Activated CD4-positive, alpha-beta T cell treated with anti-CD3 and anti-CD28 coated beads, Interleukin-2, amount 50 U/mL, for 24 hours (primary cell): ENCODE measurements at regions not wholly inside any gene's neighbourhood (a gene's known extent, or its start where the extent isn't known, plus 50 kb on each side); places are given as distances from the start of the nearest gene placed in this dataset.
A peak's percentile ranks its signal among the peaks of the same experiment; 100 is the strongest.

Experiments used
- DNase-seq, 2 donors: peaks; one replicate each; pipeline ENCODE4 v3.0.0-alpha.2; 2020; ENCODE audit warnings: low read depth in 1 of 2, low spot score in 1 of 2

DNA sequence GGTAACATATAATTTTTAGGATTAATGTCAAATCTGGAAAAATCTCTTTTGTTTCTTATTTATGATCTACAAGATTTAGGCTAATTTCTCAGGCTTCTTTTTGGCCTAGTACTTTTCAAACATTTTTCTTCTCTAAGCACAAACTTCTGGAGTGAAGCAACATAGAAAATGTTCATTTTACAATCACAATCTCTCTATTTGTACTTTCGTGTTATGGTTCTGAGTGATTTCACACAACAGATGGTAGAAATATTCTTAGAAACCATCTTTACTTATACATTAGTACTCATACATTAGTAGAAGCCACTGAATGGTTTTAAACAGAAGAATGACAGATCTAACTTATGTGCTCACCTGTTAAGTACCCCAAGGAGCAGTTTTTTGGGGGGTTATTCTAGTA lies 106.3 kb upstream of the ANO3 start:
- DNase-seq: no peak

DNA sequence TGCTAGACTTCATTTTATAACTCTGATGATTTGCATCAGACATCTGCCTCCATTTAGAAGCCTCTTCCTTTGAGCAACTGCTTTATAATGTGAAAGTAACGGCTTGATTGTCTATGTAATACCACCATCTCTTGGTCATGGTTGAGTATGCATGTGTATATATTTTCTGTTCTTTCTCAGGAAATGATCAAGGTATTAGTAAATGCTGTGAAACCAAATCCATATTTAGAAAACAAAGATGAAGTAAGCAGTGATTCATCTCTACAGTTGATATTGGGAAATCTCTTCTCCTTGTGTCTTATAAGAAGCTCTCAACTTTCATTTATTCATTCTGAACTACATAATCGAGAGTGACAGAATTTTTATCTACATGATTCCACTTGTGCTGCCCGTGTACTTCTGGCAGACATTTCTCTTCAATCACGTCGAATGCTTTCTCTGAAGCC lies 104.6 kb upstream of the ANO3 start:
- no peak for DNase-seq

DNA sequence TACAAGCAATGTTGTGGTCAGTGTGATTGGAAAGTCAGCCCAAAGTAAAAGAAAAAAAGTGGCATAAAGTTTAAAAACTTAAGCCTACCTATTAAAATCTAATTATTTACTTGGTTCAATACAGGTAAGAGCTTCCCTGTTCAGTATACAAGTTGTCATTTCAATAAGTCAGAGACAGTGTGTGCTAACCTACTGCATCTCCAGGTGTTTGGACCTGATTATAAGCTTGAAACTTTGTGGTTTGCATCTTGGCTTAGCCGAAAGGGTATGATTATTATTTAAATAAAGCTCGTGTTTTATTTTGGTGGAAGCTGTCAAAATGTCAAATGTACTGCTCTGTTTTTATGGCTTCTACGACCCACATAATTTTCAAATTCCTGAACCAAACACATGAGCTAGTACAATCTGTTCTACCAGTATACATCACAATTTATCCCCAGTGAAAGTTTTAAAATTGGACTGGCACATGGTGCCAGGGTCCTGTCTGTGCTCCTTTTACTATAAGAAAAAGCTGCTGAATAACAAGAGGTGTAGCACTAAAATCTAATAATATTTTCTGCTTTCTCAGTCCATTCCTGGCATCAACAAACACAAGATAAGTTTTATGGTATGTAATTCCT lies 103.9 kb upstream of the ANO3 start:
- no peak for DNase-seq

DNA sequence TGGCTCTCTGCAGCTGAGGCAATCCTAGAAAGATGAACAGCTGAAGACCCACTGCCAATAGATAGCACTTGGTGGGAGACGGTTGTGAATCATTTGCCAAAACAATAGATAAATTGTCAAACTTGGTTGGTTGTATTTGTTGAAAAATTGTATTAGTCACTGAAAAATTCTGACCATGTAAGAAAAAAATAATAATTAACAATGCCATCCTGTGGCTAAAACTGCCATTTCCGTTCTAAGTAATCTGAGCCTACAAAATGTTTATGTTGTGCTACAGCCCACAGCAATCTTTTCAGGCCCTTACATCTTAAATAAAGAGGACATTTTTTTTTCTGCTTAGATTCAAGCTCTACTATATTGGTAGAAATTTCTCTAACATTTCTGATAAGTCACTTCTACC lies 103.2 kb upstream of the ANO3 start:
- no peak for DNase-seq

GRCh38 chr11:26229257-26229656 lies 102.7 kb upstream of the ANO3 start:
- no peak for DNase-seq

DNA sequence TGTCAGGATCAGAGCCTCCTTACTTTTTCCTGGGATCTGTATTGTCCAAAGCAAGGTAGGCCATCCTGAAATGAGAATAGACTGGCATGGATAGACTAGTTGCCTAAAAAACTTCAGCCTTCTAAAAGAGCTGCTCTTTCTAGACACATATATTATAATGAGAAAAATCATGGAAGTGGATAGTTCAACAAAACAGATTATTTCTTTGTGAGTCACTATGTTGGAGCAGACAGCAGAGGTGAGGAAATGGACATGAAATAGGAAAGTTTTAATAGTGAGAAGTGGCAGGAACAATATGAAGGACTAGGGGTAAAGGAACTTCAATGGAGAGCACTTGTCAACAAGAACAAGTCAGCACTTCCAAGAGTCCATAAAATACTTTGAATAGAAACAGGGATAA lies 101.9 kb upstream of the ANO3 start:
- DNase-seq: no peak

DNA sequence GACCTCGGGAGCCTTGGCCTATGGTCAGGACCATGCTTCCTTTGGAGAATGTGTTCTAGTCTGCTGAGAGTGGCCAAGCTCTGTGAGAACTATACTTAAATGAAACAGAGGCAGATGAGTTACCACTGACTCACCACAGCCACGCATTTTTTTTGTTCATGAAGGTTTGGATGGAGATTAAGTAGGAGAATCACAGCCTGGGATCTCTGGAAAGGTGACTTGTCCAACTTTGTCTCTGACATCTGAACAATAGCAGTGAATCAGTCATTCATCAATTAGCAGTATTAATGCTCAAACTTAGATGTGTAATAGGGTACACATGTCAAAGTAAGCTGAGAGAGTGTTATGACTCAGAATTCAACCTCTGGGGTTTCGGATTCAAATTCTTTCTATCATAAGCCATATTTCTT lies 100.7 kb upstream of the ANO3 start:
- no peak for DNase-seq

GRCh38 chr11:26234451-26234850 lies 97.5 kb upstream of the ANO3 start:
- no peak for DNase-seq

DNA sequence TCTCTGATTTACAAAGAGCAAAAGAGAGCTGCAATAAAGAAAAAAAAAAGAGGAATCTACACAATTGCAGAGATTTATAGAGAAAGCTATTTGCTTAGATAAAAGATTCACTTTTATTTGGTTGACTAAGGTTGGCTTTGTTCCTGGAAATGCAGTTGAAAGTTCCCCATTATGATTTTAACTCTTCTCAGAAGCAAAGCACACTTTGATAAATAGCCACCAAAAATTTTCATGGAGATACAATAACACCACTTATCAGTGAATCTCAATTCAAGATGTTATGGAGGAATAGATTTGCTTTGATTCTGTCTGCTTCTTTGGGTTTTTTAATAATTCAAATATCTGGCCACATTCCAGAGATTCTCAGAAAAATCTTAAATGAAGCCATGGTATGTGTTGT lies 88.5 kb upstream of the ANO3 start:
- DNase-seq: no peak

- DNase-seq: no peak
These were observed 87.7 kb upstream of the ANO3 start for GRCh38 chr11:26244207-26244606.

DNA sequence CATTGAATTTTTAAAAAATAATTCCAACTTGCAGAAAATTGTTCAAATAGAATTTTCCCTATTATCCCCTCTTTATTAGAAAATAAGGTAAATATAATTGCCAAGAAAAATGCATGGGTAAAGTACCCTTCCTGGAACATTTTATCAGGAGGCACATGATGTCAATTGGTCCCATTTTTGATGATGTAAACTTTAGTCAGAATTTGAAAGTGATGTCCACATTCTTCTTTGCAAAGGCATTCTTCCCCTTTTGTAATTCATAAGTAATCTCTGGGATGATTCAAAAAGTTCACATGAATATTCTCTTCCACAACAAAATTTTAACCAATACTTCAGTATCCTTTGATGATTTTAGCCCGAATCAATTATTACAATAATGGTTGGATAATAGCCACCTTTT lies 86.9 kb upstream of the ANO3 start:
- DNase-seq: no peak

- no peak for DNase-seq
These were observed 84.6 kb upstream of the ANO3 start for GRCh38 chr11:26247340-26247739.

GRCh38 chr11:26248661-26249060 lies 83.3 kb upstream of the ANO3 start:
- no peak for DNase-seq

GRCh38 chr11:26254378-26254777 lies 77.6 kb upstream of the ANO3 start:
- no peak for DNase-seq

DNA sequence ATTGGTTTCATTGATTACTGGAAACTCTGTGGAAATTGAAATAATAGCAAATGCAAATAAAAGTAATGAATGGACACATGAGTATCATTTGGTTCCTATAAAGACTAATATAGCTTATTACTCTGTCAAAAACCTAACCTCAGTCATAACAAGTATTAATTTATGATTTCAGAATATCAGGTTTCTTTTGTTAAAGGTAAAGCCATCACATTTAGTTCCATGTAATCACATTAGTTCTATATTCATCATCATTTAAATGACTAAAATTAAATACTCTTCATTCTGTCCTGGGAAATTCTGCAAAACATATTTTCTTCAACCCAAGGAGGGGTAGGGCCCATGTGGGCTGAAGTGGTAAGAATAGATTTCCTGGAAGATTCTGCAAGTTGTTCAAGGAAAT lies 68.2 kb upstream of the ANO3 start:
- DNase-seq: no peak

GRCh38 chr11:26264266-26264665 lies 67.7 kb upstream of the ANO3 start:
- no peak for DNase-seq

DNA sequence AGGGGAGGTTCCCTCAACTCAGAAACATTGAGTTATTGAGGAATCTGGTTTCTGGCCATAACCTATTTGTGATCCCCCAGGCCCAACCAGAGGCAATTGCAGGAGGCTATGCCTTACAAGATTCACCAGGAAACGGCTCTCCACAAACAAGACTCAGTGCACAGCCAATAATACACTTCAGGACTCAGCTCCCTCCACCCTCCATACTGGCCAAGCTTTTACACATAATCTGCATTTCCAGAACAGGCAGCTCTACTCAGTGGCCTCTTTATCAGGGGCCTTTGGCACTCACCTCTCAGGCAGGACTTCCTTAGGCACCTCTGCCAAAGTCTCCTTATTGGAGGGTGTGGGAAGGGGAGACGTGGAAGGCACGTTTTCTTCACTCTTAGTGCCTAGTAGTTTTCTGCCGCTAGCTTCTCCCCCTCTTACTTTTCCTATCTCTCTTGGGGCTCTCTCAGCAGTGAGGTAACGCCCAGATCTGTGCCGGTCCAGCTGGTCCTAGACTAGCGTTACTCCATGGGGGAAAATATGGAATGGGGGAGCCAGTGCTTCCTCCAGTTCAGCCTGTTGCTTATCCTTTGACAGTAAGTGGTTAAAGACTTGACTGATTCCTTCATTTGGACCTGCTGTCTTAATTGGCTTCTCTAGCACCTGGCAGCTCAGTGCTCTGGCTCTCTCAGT lies 62.8 kb upstream of the ANO3 start:
- no peak for DNase-seq

DNA sequence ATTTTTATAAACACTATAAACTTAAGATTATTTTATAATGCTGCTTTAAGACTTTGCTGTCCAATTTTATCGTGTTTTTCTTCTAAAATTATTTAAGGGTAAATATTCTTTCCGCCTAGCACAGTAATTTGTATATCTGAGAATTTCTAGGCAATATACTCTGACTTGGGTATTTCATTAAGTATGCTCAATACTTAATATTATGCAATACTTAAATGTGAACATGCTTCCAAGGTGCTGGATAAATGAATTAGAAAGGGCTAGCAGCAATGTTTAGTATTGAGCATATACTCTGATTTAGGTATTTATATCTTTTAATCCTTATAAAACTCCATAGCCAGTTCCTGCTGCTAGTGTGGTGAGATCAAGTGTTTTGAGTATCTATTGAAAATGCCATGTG lies 60.3 kb upstream of the ANO3 start:
- DNase-seq: no peak

DNA sequence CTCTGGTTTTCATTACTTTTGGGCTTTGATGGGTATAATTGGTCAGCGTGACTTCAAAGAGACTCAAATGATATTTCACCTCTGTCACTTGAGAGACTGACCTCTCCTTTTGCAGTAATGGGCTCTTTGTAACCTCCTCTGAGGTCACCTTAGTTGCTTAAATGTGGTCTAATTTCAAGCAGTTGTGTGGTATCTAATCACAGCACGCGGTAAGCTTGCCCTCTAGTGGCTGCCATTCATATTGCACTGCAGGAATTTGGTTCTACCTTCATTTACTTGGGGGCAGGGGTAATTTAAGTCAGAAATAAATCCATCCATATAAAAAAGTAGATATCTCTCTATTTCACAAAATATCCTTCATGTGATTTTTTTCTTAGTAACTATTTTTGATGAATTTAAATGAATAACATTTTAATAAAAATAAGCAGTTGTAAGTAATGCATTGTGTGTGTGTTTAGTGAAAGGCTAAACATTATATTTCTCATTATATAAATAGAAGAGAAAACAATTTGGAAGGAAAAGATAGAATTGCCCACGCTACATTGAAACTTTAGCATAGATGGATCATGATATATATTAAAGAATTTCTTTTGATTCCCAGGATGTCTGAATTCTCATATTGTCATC lies 55.0 kb upstream of the ANO3 start:
- DNase-seq: peak in 1 of 2 donors; percentile 27

DNA sequence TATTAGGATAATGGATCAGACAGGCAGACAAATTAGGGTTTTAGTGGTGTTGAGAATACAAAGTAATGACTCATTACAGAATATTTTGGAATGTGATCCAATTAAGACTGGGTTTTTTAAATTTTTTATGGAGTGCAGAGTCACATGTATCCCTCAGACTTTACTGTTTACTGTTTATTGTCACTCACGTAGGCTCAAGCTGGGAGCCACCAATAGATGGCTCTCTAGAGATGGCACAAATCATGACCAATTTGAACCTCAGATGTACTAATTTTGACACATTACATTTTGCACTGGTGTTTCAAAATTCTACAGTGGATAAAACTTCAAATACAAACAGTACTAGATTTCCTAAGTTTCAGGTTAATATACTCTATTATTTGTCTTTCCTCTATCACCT lies 53.6 kb upstream of the ANO3 start:
- DNase-seq: no peak
